D341Med (cell line): ENCODE measurements at regions not wholly inside any gene's neighbourhood (a gene's known extent, or its start where the extent isn't known, plus 50 kb on each side); places are given as distances from the start of the nearest gene placed in this dataset.
"Not testable (repeated sequence)": the region's sequence is repeated elsewhere in the genome, so short reads cannot be mapped to it uniquely, and the experiment has no call there.

Experiments
- DNase-seq: peaks from one replicate; pipeline ENCODE4 v3.0.0; 2012; ENCODE audit warnings: low spot score

GRCh38 chr14:43165651-43166050 is 1341.4 kb downstream of the FSCB start:
- DNase-seq, result no peak

- no peak for DNase-seq
Observed at GRCh38 chr14:43161477-43161876, 1345.6 kb downstream of the FSCB start.

- no peak for DNase-seq
Observed at GRCh38 chr14:43157661-43158060, 1349.4 kb downstream of the FSCB start.

GRCh38 chr14:43155924-43156323 is 1351.2 kb downstream of the FSCB start:
- DNase-seq, result no peak

- no peak for DNase-seq
Observed at GRCh38 chr14:43155258-43155657, 1351.8 kb downstream of the FSCB start.

- no peak for DNase-seq
Observed at GRCh38 chr14:43147485-43147884, 1359.6 kb downstream of the FSCB start.

- no peak for DNase-seq
Observed at GRCh38 chr14:43145361-43145760, 1361.7 kb downstream of the FSCB start.

GRCh38 chr14:43143106-43143505 is 1364.0 kb downstream of the FSCB start:
- no peak for DNase-seq

- no peak for DNase-seq
Observed at GRCh38 chr14:43141636-43142191, 1365.4 kb downstream of the FSCB start.

GRCh38 chr14:43140453-43140852 is 1366.6 kb downstream of the FSCB start:
- no peak for DNase-seq

GRCh38 chr14:43135877-43136411 is 1371.1 kb downstream of the FSCB start:
- DNase-seq, result no peak

- no peak for DNase-seq
Observed at GRCh38 chr14:43132441-43132840, 1374.6 kb downstream of the FSCB start.

GRCh38 chr14:43128429-43128828 is 1378.7 kb downstream of the FSCB start:
- not testable (repeated sequence) for DNase-seq

- not testable (repeated sequence) for DNase-seq
Observed at GRCh38 chr14:43127874-43128273, 1379.2 kb downstream of the FSCB start.

- DNase-seq, result no peak
Observed at GRCh38 chr14:43123544-43123943, 1383.5 kb downstream of the FSCB start.

GRCh38 chr14:43119672-43120071 is 1387.4 kb downstream of the FSCB start:
- DNase-seq, result no peak

GRCh38 chr14:43116341-43116740 is 1390.7 kb downstream of the FSCB start:
- no peak for DNase-seq

- DNase-seq, result no peak
Observed at GRCh38 chr14:43105305-43105704, 1401.8 kb downstream of the FSCB start.

- no peak for DNase-seq
Observed at GRCh38 chr14:43090380-43090779, 1416.7 kb downstream of the FSCB start.

- no peak for DNase-seq
Observed at GRCh38 chr14:43087666-43088065, 1419.4 kb downstream of the FSCB start.

GRCh38 chr14:43085819-43086218 is 1421.3 kb downstream of the FSCB start:
- DNase-seq, result no peak

- DNase-seq, result not testable (repeated sequence)
Observed at GRCh38 chr14:43067372-43067771, 1439.7 kb downstream of the FSCB start.

- DNase-seq, result no peak
Observed at GRCh38 chr14:43056106-43056505, 1449.4 kb downstream of the LRFN5 start.

- DNase-seq, result no peak
Observed at GRCh38 chr14:43052897-43053296, 1446.2 kb downstream of the LRFN5 start.
